ENCODE measurements at regions not wholly inside any gene's neighbourhood (a gene's known extent, or its start where the extent isn't known, plus 50 kb on each side); places are given as distances from the start of the nearest gene placed in this dataset.

DNA sequence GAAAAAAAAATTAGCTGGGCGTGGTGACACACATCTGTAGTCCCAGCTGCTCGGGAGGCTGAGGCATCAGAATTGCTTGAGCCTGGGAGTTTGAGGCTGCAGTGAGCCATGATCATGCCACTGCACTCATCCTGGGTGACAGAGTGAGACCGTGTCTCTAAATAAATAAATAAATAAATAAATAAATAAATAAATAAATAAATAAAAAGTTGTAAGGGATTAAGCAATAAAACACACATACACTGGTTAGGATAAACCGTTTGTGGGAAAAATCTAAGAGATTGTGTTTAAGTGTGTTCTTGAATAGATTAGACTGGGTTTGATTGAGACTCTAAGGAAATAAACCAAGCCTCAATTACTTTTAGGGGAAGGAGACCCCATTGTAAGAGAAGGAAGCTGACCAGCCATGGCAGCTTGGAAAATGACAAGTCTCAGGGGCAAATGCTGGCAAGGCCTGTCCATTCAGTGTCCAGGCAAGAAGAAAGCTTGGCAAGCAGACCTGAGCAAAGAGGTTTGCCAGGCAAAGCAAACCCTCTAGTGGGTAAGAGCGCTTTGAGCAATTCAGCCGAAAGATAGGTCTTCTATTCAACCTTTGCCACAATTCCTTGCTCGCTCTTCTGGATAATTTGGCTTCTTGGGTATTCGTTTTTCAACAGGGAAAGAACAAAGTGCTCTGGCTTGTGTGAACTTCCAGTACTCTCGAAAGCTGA lies 106.9 kb upstream of the SERBP1 start:
- Histone ChIP-seq H3K4me2 (ENCODE audit: insufficient read depth in 1 of 2, low read depth in 2 of 2, low read length in 2 of 2) (no peak overlapping the region), H3K79me2 (ENCODE audit: control insufficient read depth in 1 of 2, insufficient read depth in 2 of 2, low read length in 2 of 2) (no peaks in the 10 kb centered on the region), H3K27ac (ENCODE audit: low read depth, low read length) (no peak overlapping the region), H4K5ac (ENCODE audit: insufficient read length, low read depth, low read length) (no peak overlapping the region), H2BK120ac (replicated peaks; ENCODE audit: low read depth, low read length) (no peak overlapping the region), H3K9me3 (ENCODE audit: insufficient read depth in 2 of 2, low read depth in 1 of 2, low read length in 1 of 2) (no peaks in the 10 kb centered on the region), H3K36me3 (ENCODE audit: control insufficient read depth in 2 of 4, insufficient read depth in 4 of 4, low read length in 3 of 4) (no peaks in the 10 kb centered on the region), H3K4me1 (replicated peaks in 1 of 4; ENCODE audit: control insufficient read depth in 3 of 4, insufficient read depth in 4 of 4, low read length in 3 of 4) (no peaks in the 10 kb centered on the region), H3K79me1 (ENCODE audit: low read depth, low read length) (no peaks in the 10 kb centered on the region), H3K4me3 (ENCODE audit: extremely low read depth in 1 of 4, insufficient read depth in 2 of 4, low read depth in 3 of 4, low read length in 4 of 4) (no peak overlapping the region), H2AFZ (ENCODE audit: low read length) (no peak overlapping the region), H3K56ac (replicated peaks; ENCODE audit: insufficient read length, low read depth, low read length) (no peak overlapping the region), H2BK12ac (ENCODE audit: low read depth, low read length) (no peak overlapping the region), H3K14ac (ENCODE audit: insufficient read length) (no peak overlapping the region), H3K23me2 (ENCODE audit: low read depth, low read length) (no peaks in the 10 kb centered on the region), H4K91ac (replicated peaks; ENCODE audit: insufficient read length, low read length) (no peak overlapping the region), H2BK15ac (ENCODE audit: low read length) (no peak overlapping the region), H4K8ac (ENCODE audit: extremely low read depth, insufficient read depth, low read length) (no peak overlapping the region), H2BK20ac (ENCODE audit: low read length) (no peak overlapping the region), H4K20me1 (replicated peaks in 1 of 2; ENCODE audit: control insufficient read depth in 1 of 2, insufficient read depth in 2 of 2, low read length in 2 of 2) (no peaks in the 10 kb centered on the region), H3K23ac (ENCODE audit: insufficient read length) (no peak overlapping the region), H3K27me3 (replicated peaks in 1 of 4; ENCODE audit: control insufficient read depth in 3 of 4, extremely low read depth in 1 of 4, insufficient read depth in 3 of 4, low read length in 3 of 4) (no peaks in the 10 kb centered on the region), H2AK5ac (ENCODE audit: low read depth, low read length) (no peak overlapping the region), H3K4ac (replicated peaks; ENCODE audit: insufficient read length, low read depth, low read length) (no peak overlapping the region), H3K18ac (ENCODE audit: extremely low read depth, low read length) (no peak overlapping the region), H3K9ac (replicated peaks in 1 of 4; ENCODE audit: extremely low read depth in 1 of 4, low read depth in 3 of 4, low read length in 3 of 4) (no peak overlapping the region), H2BK5ac (ENCODE audit: low read depth, low read length) (no peak overlapping the region)
- WGBS, 2 experiments (ENCODE audit: extremely low coverage in 1 of 2, insufficient coverage in 1 of 2, insufficient read length in 1 of 2, insufficient replicate concordance in 2 of 2, low coverage in 1 of 2, low lambda C conversion rate in 2 of 2, missing lambda C conversion rate in 1 of 2): 84% methylated on average over 8 of the region's 9 CpGs; no CpG with 5 or more reads in 1 of the 2 experiments
- FAIRE-seq (no peak), DNase-seq (ENCODE audit: low read depth in 1 of 2, low spot score in 2 of 2) (no peak)
- ChIA-PET POLR2A (ENCODE audit: partially characterized antibody) (interaction anchor here (2.2 kb wide), 1 partner anchor 149 kb away, joined by 8 read pairs; the partner anchor contains the start of gene GADD45A), CTCF (ENCODE audit: partially characterized antibody) (interaction anchor here (0.7 to 10.6 kb wide), 23 partner anchors 8 to 570 kb away, joined by 3 to 214 read pairs (median 6); partner anchors contain the start of gene GADD45A)
- no peak for TF ChIP-seq TAF7 (optimal IDR thresholded peaks at IDR 0.05; ENCODE audit: borderline replicate concordance, low read depth, low read length)
- no peak for TF ChIP-seq KDM1A (IDR thresholded peaks at IDR 0.05; ENCODE audit: borderline replicate concordance, low read length)
- no peak for TF ChIP-seq USF2 (IDR thresholded peaks at IDR 0.05; ENCODE audit: low read length)
- no peak for TF ChIP-seq ATF2 (IDR thresholded peaks at IDR 0.05; ENCODE audit: low read length)
- TF ChIP-seq TBP (IDR thresholded peaks at IDR 0.05; ENCODE audit: low read depth, low read length): no peak
- TF ChIP-seq HDAC6 (IDR thresholded peaks at IDR 0.05; ENCODE audit: low read depth, low read length): no peak
- no peak for TF ChIP-seq MAX (IDR thresholded peaks at IDR 0.05)
- no peak for TF ChIP-seq SIX5 (IDR thresholded peaks at IDR 0.05; ENCODE audit: low read depth, low read length)
- no peak for TF ChIP-seq EGR1 (IDR thresholded peaks at IDR 0.05; ENCODE audit: borderline replicate concordance, low read depth, low read length)
- TF ChIP-seq FOSL1 (IDR thresholded peaks at IDR 0.05; ENCODE audit: insufficient read depth, low read depth, low read length): no peak

All from H1 (cell line).